ENCODE measurements at regions not wholly inside any gene's neighbourhood (a gene's known extent, or its start where the extent isn't known, plus 50 kb on each side); places are given as distances from the start of the nearest gene placed in this dataset.

- H3K9me3 ChIP-seq, result peaks cover 7% of the 10 kb centered on the region
- TF ChIP-seq CTCF (IDR thresholded peaks at IDR 0.05), result no peak
- no peak overlapping the region for H3K27ac ChIP-seq
- H3K4me1 ChIP-seq (ENCODE audit: control insufficient read depth in 1 of 2, insufficient read depth in 1 of 2, low read depth in 1 of 2, low read length in 1 of 2), result no peaks in the 10 kb centered on the region
- H3K4me3 ChIP-seq (ENCODE audit: low read depth in 1 of 2, low read length in 1 of 2), result no peak overlapping the region
- H3K36me3 ChIP-seq, result no peaks in the 10 kb centered on the region
- H3K27me3 ChIP-seq, result no peaks in the 10 kb centered on the region
Observed at GRCh38 chr13:71030784-71031183, 836.2 kb downstream of the DACH1 start.

GRCh38 chr13:71028884-71029283, 838.1 kb downstream of the DACH1 start:
- Histone ChIP-seq H3K9me3 (peaks cover 7% of the 10 kb centered on the region), H3K27me3 (no peaks in the 10 kb centered on the region), H3K4me1 (ENCODE audit: control insufficient read depth in 1 of 2, insufficient read depth in 1 of 2, low read depth in 1 of 2, low read length in 1 of 2) (no peaks in the 10 kb centered on the region), H3K27ac (no peak overlapping the region), H3K36me3 (no peaks in the 10 kb centered on the region), H3K4me3 (ENCODE audit: low read depth in 1 of 2, low read length in 1 of 2) (no peak overlapping the region)
- no peak for TF ChIP-seq CTCF (IDR thresholded peaks at IDR 0.05)

- H3K27ac ChIP-seq, result no peak overlapping the region
- H3K9me3 ChIP-seq, result no peaks in the 10 kb centered on the region
- no peaks in the 10 kb centered on the region for H3K36me3 ChIP-seq
- H3K4me3 ChIP-seq (ENCODE audit: low read depth in 1 of 2, low read length in 1 of 2), result no peak overlapping the region
- H3K27me3 ChIP-seq, result no peaks in the 10 kb centered on the region
- no peaks in the 10 kb centered on the region for H3K4me1 ChIP-seq (ENCODE audit: control insufficient read depth in 1 of 2, insufficient read depth in 1 of 2, low read depth in 1 of 2, low read length in 1 of 2)
- no peak for TF ChIP-seq CTCF (IDR thresholded peaks at IDR 0.05)
Observed at GRCh38 chr13:71021825-71022422, 845.1 kb downstream of the DACH1 start.

GRCh38 chr13:71018995-71019394, 848.0 kb downstream of the DACH1 start:
- Histone ChIP-seq H3K36me3 (no peaks in the 10 kb centered on the region), H3K4me1 (ENCODE audit: control insufficient read depth in 1 of 2, insufficient read depth in 1 of 2, low read depth in 1 of 2, low read length in 1 of 2) (no peaks in the 10 kb centered on the region), H3K27ac (no peak overlapping the region), H3K27me3 (no peaks in the 10 kb centered on the region), H3K4me3 (ENCODE audit: low read depth in 1 of 2, low read length in 1 of 2) (no peak overlapping the region), H3K9me3 (no peaks in the 10 kb centered on the region)
- no peak for TF ChIP-seq CTCF (IDR thresholded peaks at IDR 0.05)

GRCh38 chr13:71018544-71018943, 848.5 kb downstream of the DACH1 start:
- Histone ChIP-seq H3K4me3 (ENCODE audit: low read depth in 1 of 2, low read length in 1 of 2) (no peak overlapping the region), H3K27ac (no peak overlapping the region), H3K9me3 (no peaks in the 10 kb centered on the region), H3K4me1 (ENCODE audit: control insufficient read depth in 1 of 2, insufficient read depth in 1 of 2, low read depth in 1 of 2, low read length in 1 of 2) (no peaks in the 10 kb centered on the region), H3K27me3 (no peaks in the 10 kb centered on the region), H3K36me3 (no peaks in the 10 kb centered on the region)
- TF ChIP-seq CTCF (IDR thresholded peaks at IDR 0.05), result no peak

- H3K27ac ChIP-seq, result no peak overlapping the region
- no peaks in the 10 kb centered on the region for H3K4me1 ChIP-seq (ENCODE audit: control insufficient read depth in 1 of 2, insufficient read depth in 1 of 2, low read depth in 1 of 2, low read length in 1 of 2)
- no peak for TF ChIP-seq CTCF (IDR thresholded peaks at IDR 0.05)
- H3K9me3 ChIP-seq, result no peaks in the 10 kb centered on the region
- no peaks in the 10 kb centered on the region for H3K36me3 ChIP-seq
- H3K4me3 ChIP-seq (ENCODE audit: low read depth in 1 of 2, low read length in 1 of 2), result no peak overlapping the region
- H3K27me3 ChIP-seq, result no peaks in the 10 kb centered on the region
Observed at GRCh38 chr13:71017607-71018006, 849.4 kb downstream of the DACH1 start.
